HCT116 (cell line): ENCODE measurements at regions not wholly inside any gene's neighbourhood (a gene's known extent, or its start where the extent isn't known, plus 50 kb on each side); places are given as distances from the start of the nearest gene placed in this dataset.
"Not testable (repeated sequence)": the region's sequence is repeated elsewhere in the genome, so short reads cannot be mapped to it uniquely, and the experiment has no call there.

Source experiments
- ATAC-seq: fragments of 200-7000 bp; cut with Tn5 transposase; 2 replicates; pipeline ENCODE4 v1.9.1; 2020; ENCODE audit warnings: mild to moderate bottlenecking, moderate library complexity
- BruUV-seq: library from RNA; stranded (reverse); fragments of 400-500 nt; replicated peaks from 2 replicates; lab custom pipeline; 2021; lab: Mats Ljungman, UMichigan
- CTCF ChIA-PET: fragments of 300-600 bp; sonication (Branson Sonifier 250); formaldehyde crosslinking; loops from one replicate; lab custom pipeline; 2021; ENCODE audit warnings: antibody characterized with exemption; lab: Charles Lee
- POLR2A ChIA-PET: fragments of 300-600, 350-600 bp; sonication (Branson Sonifier 250); formaldehyde crosslinking; loops from one replicate; lab custom pipeline; 2021; ENCODE audit warnings: antibody characterized with exemption; lab: Charles Lee
- RAD21 ChIA-PET, 2 experiments: fragments of 300-600 bp; sonication (Branson Sonifier 250); formaldehyde crosslinking; loops; one replicate each; lab custom pipeline; 2023; ENCODE audit warnings: low total read pairs in 2 of 2; ENCODE audit not compliant: uncharacterized antibody in 2 of 2, unreplicated experiment in 2 of 2, low non-redundant PET in 1 of 2; lab: Charles Lee
- DNase-seq: peaks from one replicate; pipeline ENCODE4 v3.0.0-alpha.2; 2010; ENCODE audit warnings: low read depth, low spot score
- H2AFZ ChIP-seq: fragments of 200-600 bp; shearing (Covaris generic), sonication (generic); 2 replicates; pipeline ENCODE4 v1.6.1; 2017; ENCODE audit warnings: low read depth, mixed run types, mixed read lengths, antibody characterized with exemption, low read length; ENCODE audit not compliant: poor library complexity, severe bottlenecking
- H3K27ac ChIP-seq: 2 replicates; pipeline ENCODE4 v1.5.1; 2012; ENCODE audit warnings: low read depth, low read length
- H3K27me3 ChIP-seq: fragments of 200-600 bp; sonication (generic); 2 replicates; pipeline ENCODE4 v1.6.1; 2016; ENCODE audit warnings: mixed run types, low read length, mixed read lengths; ENCODE audit not compliant: insufficient read depth
- H3K36me3 ChIP-seq, 2 experiments: fragments of 200-500 bp in 1 of 2; fragments of 200-600 bp in 1 of 2; sonication (Bioruptor generic) in 1 of 2; sonication (generic) in 1 of 2; 2 replicates each; pipeline versions ENCODE4 v1.5.1 to v1.6.1; 2014 to 2016; ENCODE audit warnings: low read length in 2 of 2, inconsistent platforms in 1 of 2, mixed read lengths in 1 of 2, mixed run types in 1 of 2; ENCODE audit not compliant: insufficient read depth in 2 of 2, control insufficient read depth in 1 of 2
- H3K4me1 ChIP-seq, 2 experiments: fragments of 200-600 bp in 1 of 2; sonication (generic) in 1 of 2; 2 replicates each; pipeline versions ENCODE4 v1.5.1 to v1.6.1; 2012 to 2017; ENCODE audit warnings: low read length in 2 of 2, inconsistent platforms in 1 of 2, mild to moderate bottlenecking in 1 of 2, mixed read lengths in 1 of 2, mixed run types in 1 of 2, moderate library complexity in 1 of 2; ENCODE audit not compliant: insufficient read depth in 2 of 2, control insufficient read depth in 1 of 2
- H3K4me2 ChIP-seq: fragments of 200-600 bp; sonication (generic); 2 replicates; pipeline ENCODE4 v1.6.1; 2017; ENCODE audit warnings: mixed run types, low read length, mixed read lengths
- H3K4me3 ChIP-seq, 2 experiments: fragments of 200-600 bp in 1 of 2; sonication (generic) in 1 of 2; replicated peaks in 1 of 2; 2 replicates each; pipeline ENCODE4 v1.5.1; 2011 to 2016; ENCODE audit warnings: low read length in 2 of 2, control low read depth in 1 of 2, low read depth in 1 of 2, mild to moderate bottlenecking in 1 of 2, mixed read lengths in 1 of 2, mixed run types in 1 of 2
- H3K79me2 ChIP-seq: fragments of 200-600 bp; sonication (generic); 2 replicates; pipeline ENCODE4 v1.6.1; 2017; ENCODE audit warnings: mild to moderate bottlenecking, mixed run types, low read length, moderate library complexity, mixed read lengths; ENCODE audit not compliant: insufficient read depth
- H3K9ac ChIP-seq: fragments of 200-600 bp; sonication (generic); 2 replicates; pipeline ENCODE4 v1.6.1; 2016; ENCODE audit warnings: low read length, mixed read lengths
- H3K9me2 ChIP-seq: fragments of 200-600 bp; sonication (generic), shearing (Covaris generic); 2 replicates; pipeline ENCODE4 v1.6.1; 2017; ENCODE audit warnings: mixed run types, mild to moderate bottlenecking, moderate library complexity; ENCODE audit not compliant: insufficient read depth
- H3K9me3 ChIP-seq, 2 experiments: fragments of 200-500 bp in 1 of 2; fragments of 200-600 bp in 1 of 2; sonication (Bioruptor generic) in 1 of 2; sonication (generic) in 1 of 2; 2 replicates each; pipeline ENCODE4 v1.6.1; 2014 to 2017; ENCODE audit warnings: low read length in 2 of 2, mixed read lengths in 2 of 2, inconsistent platforms in 1 of 2, low read depth in 1 of 2, mild to moderate bottlenecking in 1 of 2, mixed run types in 1 of 2, moderate library complexity in 1 of 2; ENCODE audit not compliant: control insufficient read depth in 1 of 2, insufficient read depth in 1 of 2
- H4K20me1 ChIP-seq: fragments of 200-600 bp; sonication (generic), shearing (Covaris generic); 2 replicates; pipeline ENCODE4 v1.6.1; 2017; ENCODE audit warnings: mixed run types, mild to moderate bottlenecking, moderate library complexity; ENCODE audit not compliant: insufficient read depth
- ATF3 ChIP-seq: IDR thresholded peaks from 2 replicates; pipeline ENCODE4 v1.6.1; 2012
- CEBPB ChIP-seq: IDR thresholded peaks from 2 replicates; pipeline ENCODE4 v1.6.1; 2012; ENCODE audit warnings: low read depth
- EZH2phosphoT487 ChIP-seq: fragments of 200-600 bp; IDR thresholded peaks from 2 replicates; pipeline ENCODE4 v1.6.1; 2018; ENCODE audit warnings: antibody characterized with exemption, borderline replicate concordance
- POLR2A ChIP-seq: IDR thresholded peaks from 2 replicates; pipeline ENCODE4 v1.7.0; 2011; ENCODE audit warnings: borderline replicate concordance; ENCODE audit not compliant: insufficient read depth, insufficient read length; ENCODE audit errors: extremely low read depth
- ZBTB33 ChIP-seq: IDR thresholded peaks from 2 replicates; pipeline ENCODE4 v1.6.1; 2011; ENCODE audit warnings: mild to moderate bottlenecking, low read length, moderate library complexity; ENCODE audit not compliant: insufficient replicate concordance; ENCODE audit errors: extremely low read depth
- intact Hi-C: fragments of 100-400 bp; cut with micrococcal nuclease; formaldehyde crosslinking; loops from 2 replicates; pipeline ENCODE4 v1.10.0; 2022

DNA sequence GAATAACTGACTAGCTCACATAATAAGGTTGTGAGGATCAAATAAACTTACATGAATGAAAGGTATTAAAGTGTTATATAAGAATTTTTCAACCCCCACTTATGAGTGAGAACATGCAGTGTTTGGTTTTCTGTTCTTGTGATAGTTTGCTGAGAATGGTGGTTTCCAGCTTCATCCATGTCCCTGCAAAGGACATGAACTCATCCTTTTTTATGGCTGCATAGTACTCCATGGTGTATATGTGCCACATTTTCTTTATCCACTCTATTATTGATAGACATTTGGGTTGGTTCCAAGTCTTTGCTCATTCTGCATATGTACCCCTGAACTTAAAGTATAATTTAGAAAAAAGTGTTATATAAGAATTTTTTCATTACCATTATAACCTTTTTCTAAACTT is 93.9 kb downstream of the MED10 start:
- H2AFZ ChIP-seq, BruUV-seq, H3K9me3 ChIP-seq, CTCF ChIA-PET, RAD21 ChIA-PET, H3K4me1 ChIP-seq, H3K9me2 ChIP-seq, POLR2A ChIA-PET, H4K20me1 ChIP-seq, DNase-seq, H3K36me3 ChIP-seq, H3K27ac ChIP-seq, H3K4me3 ChIP-seq, H3K79me2 ChIP-seq, H3K9ac ChIP-seq, H3K4me2 ChIP-seq, intact Hi-C loops, ATAC-seq: not testable (repeated sequence)
- peaks cover 21% of the 10 kb centered on the region for H3K27me3 ChIP-seq

DNA sequence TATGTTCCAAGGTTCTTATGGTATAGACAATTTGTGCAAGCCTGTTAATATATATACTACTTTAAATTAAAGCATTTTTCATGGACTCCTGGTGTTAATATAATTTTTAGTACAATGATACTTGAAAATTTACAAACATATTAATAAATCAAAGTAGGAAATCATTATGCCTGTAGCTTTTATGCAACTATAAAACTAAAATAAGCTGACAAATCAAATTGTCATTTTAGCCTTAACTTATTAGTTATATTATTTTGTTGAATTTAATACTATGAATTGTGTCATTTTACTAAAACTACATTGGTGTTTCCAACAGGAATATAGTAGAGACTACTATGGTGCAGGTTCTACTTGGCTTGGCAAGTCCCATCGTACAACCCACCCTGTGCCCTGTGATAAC is 96.0 kb downstream of the MED10 start:
- Histone ChIP-seq H3K27me3 (peaks cover 21% of the 10 kb centered on the region), H3K9ac (no peak overlapping the region), H3K4me2 (no peak overlapping the region), H3K27ac (no peak overlapping the region), H3K9me2 (no peaks in the 10 kb centered on the region), H2AFZ (no peak overlapping the region), H3K36me3 (no peaks in the 10 kb centered on the region), H3K4me3 (no peak overlapping the region), H4K20me1 (no peaks in the 10 kb centered on the region), H3K9me3 (no peaks in the 10 kb centered on the region), H3K4me1 (no peaks in the 10 kb centered on the region), H3K79me2 (no peaks in the 10 kb centered on the region)
- no TSS peak for BruUV-seq
- DNase-seq = no peak
- RAD21 ChIA-PET = no interaction called here
- no peak for TF ChIP-seq CEBPB
- TF ChIP-seq ATF3 = no peak
- TF ChIP-seq ZBTB33 = no peak
- TF ChIP-seq EZH2phosphoT487 = no peak
- no peak for TF ChIP-seq POLR2A
- POLR2A ChIA-PET = no interaction called here
- CTCF ChIA-PET = no interaction called here
- intact Hi-C loops = no loop called here
- ATAC-seq = no peak
